ENCODE measurements at regions not wholly inside any gene's neighbourhood (a gene's known extent, or its start where the extent isn't known, plus 50 kb on each side); places are given as distances from the start of the nearest gene placed in this dataset.

DNA sequence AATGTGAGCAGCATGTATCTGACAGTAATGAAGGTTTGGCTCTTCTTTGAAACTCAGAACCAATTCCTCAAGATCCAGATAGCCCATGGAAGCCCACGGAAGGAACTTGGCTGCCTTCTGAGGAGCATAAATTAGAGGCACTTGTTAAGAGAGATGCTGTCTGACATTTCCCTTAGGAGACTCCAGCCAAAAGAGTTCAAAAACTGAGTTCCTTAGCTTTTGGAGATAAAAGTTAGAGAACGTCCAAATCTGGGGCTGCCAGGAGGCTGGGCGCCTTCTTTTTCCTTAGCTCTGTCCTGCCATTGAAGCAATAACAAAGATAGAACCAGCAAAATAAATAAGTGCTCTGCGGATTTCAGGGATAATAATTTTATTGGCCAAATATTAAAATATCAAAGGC, 439.6 kb upstream of the USP24 start:
- in situ Hi-C loops (cut with HindIII; ENCODE audit: low pct_unique_long_range_greater_than_20kb, low sequenced_read_pairs) = no loop called here
- DNase-seq (ENCODE audit: low read depth, low spot score) = no peak

DNA sequence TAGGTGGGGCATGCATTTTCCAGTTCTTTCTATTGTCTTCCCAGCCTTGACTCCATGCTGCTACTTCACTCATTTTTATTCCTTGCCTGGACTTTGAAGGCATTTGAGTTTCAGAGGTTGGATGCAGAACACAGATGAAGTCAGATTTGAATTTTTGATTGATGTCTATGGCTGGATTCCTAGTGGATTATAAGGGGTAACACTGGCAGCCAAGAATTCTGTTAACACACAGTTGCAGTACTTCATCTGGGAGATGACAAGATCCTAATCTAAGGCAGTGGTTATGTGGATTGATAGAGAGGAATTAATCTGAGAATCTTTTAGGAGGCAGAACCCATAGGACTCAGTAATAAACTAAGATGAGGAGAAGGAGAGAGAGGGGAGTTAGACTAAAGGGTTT, 439.0 kb upstream of the USP24 start:
- in situ Hi-C loops (cut with HindIII; ENCODE audit: low pct_unique_long_range_greater_than_20kb, low sequenced_read_pairs) = no loop called here
- DNase-seq (ENCODE audit: low read depth, low spot score) = no peak

DNA sequence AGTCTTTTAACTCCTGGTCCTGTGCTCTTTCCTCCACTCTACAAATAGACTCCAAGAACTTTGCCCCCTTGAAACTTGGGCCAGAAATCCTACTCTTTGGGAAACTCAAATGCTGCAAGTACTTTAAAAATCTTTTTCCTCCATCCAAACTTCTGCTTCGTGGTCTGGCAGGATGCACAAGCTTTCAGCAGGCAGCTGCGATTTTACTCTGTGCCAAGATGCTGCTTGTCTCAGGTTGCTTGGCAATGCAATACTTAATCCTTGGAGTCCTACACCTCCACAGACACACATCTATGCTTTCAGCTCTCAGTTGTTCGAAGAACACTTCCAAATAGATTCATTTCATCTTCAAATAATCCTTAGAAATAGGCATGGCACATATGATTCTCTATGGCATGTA, 435.3 kb upstream of the USP24 start:
- in situ Hi-C loops (cut with HindIII; ENCODE audit: low pct_unique_long_range_greater_than_20kb, low sequenced_read_pairs) = no loop called here
- DNase-seq (ENCODE audit: low read depth, low spot score) = no peak

DNA sequence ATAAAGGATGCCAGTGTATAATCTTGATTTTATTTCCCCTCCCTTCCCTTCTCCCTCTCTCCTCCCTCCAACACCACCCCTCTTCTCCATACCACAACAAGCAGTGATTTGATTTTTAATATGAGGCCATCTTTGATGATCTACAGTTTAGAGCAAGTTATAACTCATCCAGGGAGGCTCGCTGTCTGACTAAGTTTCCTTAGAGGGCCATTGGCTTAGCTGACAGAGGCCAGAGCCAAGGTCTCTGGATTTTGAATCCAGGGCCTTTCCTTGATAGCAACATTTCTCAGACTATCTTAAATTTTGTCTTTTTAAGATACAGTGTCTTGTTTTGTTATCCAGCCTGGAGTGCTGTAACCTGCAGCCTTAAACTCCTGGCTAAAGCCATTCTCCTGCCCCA, 431.0 kb upstream of the USP24 start:
- no peak for DNase-seq (ENCODE audit: low read depth, low spot score)
- in situ Hi-C loops (cut with HindIII; ENCODE audit: low pct_unique_long_range_greater_than_20kb, low sequenced_read_pairs) = no loop called here

DNA sequence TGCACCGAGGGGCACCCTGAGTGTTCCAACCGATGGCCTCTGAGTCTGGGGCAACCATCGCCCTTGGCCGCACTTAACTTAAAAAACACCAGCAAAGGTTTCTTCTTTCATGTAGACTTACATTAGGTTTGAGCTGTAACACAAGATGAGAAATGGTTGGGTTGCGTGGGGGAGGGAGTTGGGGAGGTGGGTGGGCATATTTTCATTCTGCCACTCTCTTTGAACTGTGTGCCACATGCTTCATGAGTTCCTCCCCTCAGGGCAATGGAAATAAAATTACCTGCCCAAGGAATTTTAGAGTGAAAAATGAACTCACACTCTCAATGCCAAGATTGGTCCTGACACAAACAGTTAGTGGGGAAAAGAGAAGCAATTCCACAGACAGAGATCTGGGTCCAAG, 430.1 kb upstream of the USP24 start:
- in situ Hi-C loops (cut with HindIII; ENCODE audit: low pct_unique_long_range_greater_than_20kb, low sequenced_read_pairs) = no loop called here

DNA sequence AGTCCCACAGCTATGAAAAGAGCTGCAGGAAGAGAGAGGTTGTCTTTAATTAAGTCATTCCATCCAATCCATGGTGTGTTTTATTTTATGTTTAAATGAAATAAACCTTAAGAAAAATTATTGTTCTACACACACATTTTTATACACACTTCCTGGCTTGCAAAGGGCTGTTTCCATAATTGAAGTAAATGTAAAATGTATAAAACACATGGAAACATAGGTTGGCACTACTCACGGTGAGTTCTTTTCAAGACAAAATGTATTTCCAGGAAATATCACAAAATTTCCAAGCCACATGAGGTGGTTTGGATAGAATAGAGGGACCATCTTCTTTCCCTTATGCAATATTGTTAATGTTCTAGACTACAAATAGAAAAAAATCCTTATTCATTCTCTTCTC, 426.8 kb upstream of the USP24 start:
- in situ Hi-C loops (cut with HindIII; ENCODE audit: low pct_unique_long_range_greater_than_20kb, low sequenced_read_pairs) = no loop called here
- DNase-seq (ENCODE audit: low read depth, low spot score) = no peak

More for the DNA sequence above, 430.1 kb upstream of the USP24 start:
- no peak for DNase-seq (ENCODE audit: low read depth, low spot score)

DNA sequence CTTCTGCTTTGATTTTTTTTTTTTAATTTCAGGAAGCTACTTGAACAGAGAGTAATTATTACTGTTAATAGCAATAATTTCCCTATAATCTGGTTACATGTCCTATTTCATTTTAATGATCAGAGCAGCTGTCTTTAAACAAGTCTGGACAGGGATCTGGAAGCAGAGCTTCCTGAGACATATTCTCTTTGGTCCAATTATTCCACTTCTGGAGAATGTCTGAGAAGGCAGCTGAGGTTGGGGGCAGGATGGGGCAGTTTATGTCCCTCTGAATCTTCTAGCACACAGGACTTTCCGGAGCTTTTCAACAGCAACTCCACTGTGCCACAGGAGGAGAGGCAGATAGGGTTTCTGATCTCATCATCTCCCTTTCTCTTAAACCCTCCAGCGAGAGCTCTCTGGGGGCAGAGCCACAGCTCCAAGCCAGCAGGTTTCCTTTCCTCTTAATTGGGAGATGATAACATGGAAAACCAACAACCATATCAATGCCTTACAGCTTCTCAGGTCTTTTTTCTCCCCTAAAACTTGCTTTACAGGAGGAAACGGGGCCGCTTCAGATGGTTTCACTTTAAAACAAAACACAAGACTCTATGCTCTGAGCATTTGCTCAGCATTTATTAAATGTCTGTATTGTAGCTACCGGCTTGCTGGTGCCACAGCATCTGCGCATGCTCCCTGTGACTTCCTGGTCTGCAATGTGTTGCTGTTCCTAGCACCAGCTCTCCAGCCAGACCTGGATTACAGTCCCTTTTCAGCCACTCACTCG, 425.7 kb upstream of the USP24 start:
- DNase-seq (ENCODE audit: low read depth, low spot score) = peak; percentile 48
- in situ Hi-C loops (cut with HindIII; ENCODE audit: low pct_unique_long_range_greater_than_20kb, low sequenced_read_pairs) = no loop called here

DNA sequence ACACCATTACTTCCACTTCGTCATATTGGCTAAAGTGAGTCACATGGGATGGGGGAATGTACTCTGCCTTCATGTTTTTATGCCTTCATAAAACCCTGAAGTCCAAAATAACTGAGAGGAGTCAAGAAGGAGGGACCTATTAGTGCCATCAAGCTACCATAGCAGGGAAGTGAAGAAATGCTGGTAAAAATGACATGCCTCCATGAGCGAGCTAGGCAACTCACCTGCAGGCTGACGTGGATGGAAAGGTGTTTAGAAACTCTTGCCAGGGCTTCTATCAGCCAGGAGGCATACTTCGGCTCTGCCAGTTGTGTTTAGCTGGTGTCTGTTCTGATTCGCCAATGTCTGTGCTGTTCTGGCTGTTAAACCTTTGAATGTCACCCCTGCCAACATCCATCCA, 424.4 kb upstream of the USP24 start:
- in situ Hi-C loops (cut with HindIII; ENCODE audit: low pct_unique_long_range_greater_than_20kb, low sequenced_read_pairs) = no loop called here
- DNase-seq (ENCODE audit: low read depth, low spot score) = no peak

DNA sequence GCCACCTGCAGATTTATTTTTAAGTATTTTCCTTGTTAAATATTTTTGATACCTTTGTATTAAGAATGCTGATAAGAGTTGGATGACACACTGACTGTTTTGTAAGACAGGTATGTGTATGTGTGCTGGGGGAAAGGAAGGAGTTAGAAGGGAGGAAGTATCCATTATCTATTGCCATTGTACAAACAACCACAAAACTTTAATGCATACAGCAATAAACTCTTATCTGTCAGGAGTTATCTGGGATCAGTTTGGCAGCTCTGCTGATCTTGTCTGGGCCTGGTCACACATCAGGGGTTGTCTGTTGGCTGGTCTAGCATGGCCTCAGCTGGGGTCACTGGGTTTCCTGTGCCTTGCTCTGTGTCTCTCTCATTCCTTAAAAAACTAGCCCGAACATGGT, 423.9 kb upstream of the USP24 start:
- no peak for DNase-seq (ENCODE audit: low read depth, low spot score)
- in situ Hi-C loops (cut with HindIII; ENCODE audit: low pct_unique_long_range_greater_than_20kb, low sequenced_read_pairs) = no loop called here

DNA sequence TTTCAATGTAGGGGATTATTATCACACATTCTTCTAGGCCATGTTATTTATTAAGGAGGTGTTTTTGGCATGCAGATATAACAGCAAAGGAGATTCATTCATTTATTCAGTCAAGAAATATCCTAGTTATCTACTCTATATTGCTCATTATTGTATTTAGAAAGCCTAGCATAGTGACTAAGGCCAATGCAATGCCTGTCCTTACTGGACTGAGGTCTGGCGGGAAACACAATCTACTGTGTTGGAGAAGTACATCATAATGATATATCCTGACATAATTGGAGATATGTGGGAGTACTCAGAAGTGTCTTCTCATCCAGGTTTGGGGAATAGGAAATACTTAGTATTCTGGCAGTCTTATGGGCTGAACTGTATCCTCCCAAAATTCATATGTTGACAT, 421.5 kb upstream of the USP24 start:
- no peak for DNase-seq (ENCODE audit: low read depth, low spot score)
- in situ Hi-C loops (cut with HindIII; ENCODE audit: low pct_unique_long_range_greater_than_20kb, low sequenced_read_pairs) = no loop called here

DNA sequence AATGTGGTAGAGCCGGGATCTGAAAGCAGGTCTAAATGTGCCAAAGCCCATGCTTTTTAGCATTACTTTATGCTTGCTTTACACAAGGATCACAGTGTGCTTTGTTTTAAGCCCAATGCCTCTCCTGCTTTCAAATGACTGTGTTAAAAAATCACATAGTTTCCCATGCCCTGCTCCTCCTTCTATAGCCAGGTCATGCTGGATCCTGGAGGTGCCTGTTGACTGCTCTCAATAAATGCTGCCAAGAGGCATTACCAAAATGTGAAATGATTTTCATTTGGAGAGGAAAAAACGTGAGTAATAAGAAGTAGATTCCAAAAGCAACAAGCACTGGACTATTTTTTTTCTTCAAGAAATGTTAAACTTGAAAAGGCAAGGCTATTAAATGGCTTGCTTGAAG, 420.7 kb upstream of the USP24 start:
- no peak for DNase-seq (ENCODE audit: low read depth, low spot score)
- in situ Hi-C loops (cut with HindIII; ENCODE audit: low pct_unique_long_range_greater_than_20kb, low sequenced_read_pairs) = no loop called here

DNA sequence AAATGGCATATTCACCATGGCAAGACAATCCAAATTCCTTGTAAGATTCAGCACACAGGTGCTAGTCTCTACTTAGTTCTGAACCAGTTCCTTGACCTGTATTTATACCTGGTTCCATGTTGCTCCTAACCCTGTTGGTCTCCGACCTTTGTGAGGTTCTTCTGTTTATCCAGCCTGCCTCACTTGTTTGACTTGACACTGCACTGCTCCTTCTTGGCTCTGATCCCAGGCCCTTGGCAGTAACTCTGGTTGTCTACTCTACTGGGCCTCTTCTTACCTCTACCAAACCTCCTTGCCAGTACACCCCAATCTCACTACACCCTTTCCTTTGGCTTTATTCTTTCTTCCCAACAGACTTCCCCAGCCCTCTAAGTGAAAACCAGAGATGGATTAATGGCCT, 419.4 kb upstream of the USP24 start:
- DNase-seq (ENCODE audit: low read depth, low spot score) = no peak
- in situ Hi-C loops (cut with HindIII; ENCODE audit: low pct_unique_long_range_greater_than_20kb, low sequenced_read_pairs) = no loop called here

DNA sequence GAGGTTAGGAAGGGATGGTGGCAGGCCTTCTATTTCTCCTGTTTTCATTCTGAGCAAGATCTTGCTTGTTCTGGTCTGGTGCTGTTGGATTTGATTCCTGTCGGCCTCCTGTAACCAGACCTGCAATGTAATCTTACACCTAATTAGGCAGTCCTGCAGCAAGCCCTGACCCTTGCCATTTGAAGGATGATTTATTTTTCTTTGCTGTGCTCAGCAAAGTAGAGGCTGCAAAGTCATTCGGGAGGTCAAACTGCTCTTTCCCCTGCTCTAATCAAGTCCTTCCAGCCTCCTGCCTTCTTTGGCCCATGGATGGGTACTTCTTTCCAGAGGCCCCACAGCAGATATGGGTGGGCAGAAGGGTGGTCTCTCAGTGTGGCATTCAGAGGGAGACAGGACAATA, 417.7 kb upstream of the USP24 start:
- DNase-seq (ENCODE audit: low read depth, low spot score) = no peak
- in situ Hi-C loops (cut with HindIII; ENCODE audit: low pct_unique_long_range_greater_than_20kb, low sequenced_read_pairs) = no loop called here

DNA sequence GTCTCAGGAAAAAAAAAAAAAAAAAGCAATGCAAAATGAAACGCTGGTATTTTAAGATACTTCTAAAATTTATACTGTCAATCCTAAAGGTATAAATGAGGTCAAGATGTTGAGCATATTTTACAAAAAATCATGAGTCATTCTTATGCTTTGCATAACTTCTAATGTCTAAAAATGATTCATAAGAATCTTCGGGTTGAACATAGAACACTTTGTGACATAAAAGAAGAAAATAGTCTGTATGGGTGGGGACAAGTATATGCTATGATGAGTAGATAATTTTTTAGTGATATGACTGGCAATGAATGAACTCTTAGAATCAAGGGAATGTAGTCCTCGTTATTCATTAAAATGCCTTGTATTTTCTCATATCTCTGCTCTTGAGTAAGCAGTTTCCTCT, 416.9 kb upstream of the USP24 start:
- in situ Hi-C loops (cut with HindIII; ENCODE audit: low pct_unique_long_range_greater_than_20kb, low sequenced_read_pairs) = no loop called here
- DNase-seq (ENCODE audit: low read depth, low spot score) = peak; percentile 1

DNA sequence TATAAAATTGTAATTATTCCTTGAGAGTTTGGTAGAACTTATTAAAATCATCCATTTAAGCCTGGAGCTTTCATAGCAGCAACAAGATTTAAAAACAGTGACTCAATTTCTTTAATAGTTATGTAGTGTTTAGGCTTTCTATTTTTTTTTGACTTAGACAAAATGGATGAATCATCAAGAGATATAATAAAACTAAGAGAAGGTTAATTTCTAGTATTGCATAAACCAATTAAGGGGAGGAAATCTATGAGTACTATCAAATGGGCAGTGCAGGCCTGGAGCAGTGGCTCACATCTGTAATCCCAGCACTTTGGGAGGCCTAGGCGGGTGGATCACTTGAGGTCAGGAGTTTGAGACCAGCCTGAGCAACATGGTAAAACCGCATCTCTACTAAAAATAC, 416.3 kb upstream of the USP24 start:
- no peak for DNase-seq (ENCODE audit: low read depth, low spot score)
- in situ Hi-C loops (cut with HindIII; ENCODE audit: low pct_unique_long_range_greater_than_20kb, low sequenced_read_pairs) = no loop called here

DNA sequence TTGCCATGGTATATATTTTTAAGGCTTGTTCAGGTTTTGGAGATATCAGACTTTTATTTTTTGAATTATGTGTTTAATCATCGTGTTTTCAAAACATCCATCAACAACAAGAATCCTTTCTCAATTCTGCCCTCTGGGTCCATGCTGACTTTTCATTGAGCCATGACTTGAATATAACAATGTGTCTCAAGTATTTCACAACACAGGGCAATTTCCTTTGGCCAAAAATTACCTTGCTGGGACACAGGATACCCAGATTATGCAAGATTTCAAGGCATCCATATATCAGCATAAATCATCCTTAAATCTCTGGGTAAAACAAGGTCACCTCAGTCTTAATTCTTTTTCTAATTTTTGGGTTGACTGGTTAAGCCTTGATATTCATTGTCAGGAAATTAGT, 411.2 kb upstream of the USP24 start:
- in situ Hi-C loops (cut with HindIII; ENCODE audit: low pct_unique_long_range_greater_than_20kb, low sequenced_read_pairs) = no loop called here
- no peak for DNase-seq (ENCODE audit: low read depth, low spot score)

DNA sequence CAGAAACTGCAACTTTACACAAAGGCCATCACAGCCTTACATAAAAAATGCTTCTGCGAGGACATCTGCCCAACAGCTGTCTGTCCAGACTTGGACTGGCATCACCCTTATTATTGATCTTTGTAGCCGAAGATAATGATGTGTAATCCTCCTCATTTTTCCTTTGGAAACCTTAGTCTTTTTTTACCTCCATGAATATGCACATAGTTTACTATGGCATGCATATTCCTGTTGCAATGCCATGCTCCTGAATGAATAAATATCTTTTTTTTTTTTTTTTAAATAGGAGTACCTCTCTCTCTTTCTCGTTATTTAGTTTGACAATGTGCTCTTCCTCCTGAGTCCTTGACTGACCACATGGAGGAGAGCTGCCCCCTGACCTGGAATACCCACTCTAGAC, 409.6 kb upstream of the USP24 start:
- in situ Hi-C loops (cut with HindIII; ENCODE audit: low pct_unique_long_range_greater_than_20kb, low sequenced_read_pairs) = no loop called here
- DNase-seq (ENCODE audit: low read depth, low spot score) = no peak

DNA sequence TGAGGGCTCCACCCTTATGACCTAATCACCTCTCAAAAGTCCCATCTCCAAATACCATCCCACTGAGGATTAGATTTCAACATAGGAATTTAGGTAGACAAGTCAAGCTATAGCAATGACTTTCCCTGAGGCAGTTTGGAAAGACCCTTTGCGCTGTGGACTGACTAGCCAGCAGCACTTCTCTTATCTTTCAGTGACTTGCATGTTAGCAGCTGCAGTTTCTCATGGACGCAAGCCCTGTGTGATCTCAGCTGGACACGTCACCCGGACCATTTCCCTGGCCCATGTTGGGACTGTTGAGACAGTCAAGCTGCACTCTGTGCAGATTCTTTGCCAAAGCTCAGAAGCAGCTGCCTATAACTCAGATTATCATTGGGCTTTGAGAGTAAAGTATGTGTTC, 408.1 kb upstream of the USP24 start:
- DNase-seq (ENCODE audit: low read depth, low spot score) = no peak
- in situ Hi-C loops (cut with HindIII; ENCODE audit: low pct_unique_long_range_greater_than_20kb, low sequenced_read_pairs) = no loop called here

DNA sequence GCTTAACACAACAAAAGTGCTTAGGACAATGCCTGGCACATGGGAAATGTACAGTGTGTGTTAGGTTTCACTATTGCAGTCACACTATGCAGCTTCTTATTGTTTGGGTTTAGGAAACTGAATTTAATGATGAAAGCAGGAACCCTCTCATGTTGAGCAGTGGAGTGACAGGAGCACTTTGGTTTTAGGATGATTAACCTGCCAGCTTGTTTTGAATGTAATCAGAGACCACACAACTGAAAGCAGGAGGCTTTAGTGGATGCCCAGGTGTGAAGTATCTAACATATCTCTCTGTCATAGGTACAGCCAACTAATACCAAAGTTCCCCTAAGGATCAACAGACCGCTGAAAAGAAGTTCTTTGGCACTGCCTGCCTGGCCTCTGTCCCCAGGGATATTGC, 406.9 kb upstream of the USP24 start:
- in situ Hi-C loops (cut with HindIII; ENCODE audit: low pct_unique_long_range_greater_than_20kb, low sequenced_read_pairs) = no loop called here
- no peak for DNase-seq (ENCODE audit: low read depth, low spot score)

DNA sequence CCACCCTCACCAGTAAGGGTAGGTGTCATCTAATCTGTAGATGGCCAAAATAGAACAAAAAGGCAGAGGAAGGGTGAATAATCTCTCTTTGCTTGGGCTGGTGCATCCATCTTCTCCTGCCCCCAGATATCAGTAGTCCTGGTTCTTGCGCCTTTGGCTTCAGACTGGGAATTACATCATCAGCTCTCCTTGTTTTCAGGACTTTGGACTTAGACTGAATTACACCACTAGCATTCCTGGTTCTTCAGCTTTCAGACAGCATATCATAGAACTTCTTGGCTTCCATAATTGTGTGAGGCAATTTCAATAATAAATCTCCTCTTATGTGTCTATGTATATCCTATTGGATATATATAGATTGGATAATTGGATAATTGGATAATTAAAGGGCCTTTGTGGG, 403.0 kb upstream of the USP24 start:
- DNase-seq (ENCODE audit: low read depth, low spot score) = no peak
- in situ Hi-C loops (cut with HindIII; ENCODE audit: low pct_unique_long_range_greater_than_20kb, low sequenced_read_pairs) = no loop called here

Data from SK-MEL-5 (cell line).